ENCODE measurements at regions not wholly inside any gene's neighbourhood (a gene's known extent, or its start where the extent isn't known, plus 50 kb on each side); places are given as distances from the start of the nearest gene placed in this dataset.

DNA sequence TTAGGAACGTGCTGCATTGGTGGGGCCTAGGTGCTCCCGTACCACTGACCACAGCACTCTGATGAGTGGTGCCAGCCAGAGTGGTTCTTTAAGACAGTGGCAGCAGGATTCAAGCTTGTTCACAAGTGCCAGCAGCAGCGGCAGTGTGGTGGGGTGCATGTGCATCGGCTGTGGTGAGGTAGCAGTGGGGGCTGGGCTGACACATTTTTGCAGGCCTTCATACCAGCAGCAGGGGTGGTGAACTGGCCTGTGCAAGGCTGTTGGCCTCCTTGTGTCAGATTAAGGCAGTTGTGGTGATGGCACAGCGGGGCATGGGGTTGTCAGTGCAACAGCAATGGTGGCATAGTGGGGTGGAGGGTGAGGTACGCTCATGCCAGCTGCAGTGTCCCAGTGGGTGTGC lies 131.4 kb downstream of the PABPC4L start:
- TF ChIP-seq, protein P1, sequence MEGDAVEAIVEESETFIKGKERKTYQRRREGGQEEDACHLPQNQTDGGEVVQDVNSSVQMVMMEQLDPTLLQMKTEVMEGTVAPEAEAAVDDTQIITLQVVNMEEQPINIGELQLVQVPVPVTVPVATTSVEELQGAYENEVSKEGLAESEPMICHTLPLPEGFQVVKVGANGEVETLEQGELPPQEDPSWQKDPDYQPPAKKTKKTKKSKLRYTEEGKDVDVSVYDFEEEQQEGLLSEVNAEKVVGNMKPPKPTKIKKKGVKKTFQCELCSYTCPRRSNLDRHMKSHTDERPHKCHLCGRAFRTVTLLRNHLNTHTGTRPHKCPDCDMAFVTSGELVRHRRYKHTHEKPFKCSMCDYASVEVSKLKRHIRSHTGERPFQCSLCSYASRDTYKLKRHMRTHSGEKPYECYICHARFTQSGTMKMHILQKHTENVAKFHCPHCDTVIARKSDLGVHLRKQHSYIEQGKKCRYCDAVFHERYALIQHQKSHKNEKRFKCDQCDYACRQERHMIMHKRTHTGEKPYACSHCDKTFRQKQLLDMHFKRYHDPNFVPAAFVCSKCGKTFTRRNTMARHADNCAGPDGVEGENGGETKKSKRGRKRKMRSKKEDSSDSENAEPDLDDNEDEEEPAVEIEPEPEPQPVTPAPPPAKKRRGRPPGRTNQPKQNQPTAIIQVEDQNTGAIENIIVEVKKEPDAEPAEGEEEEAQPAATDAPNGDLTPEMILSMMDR (IDR thresholded peaks at IDR 0.05): no peak
- TF ChIP-seq POLR2A (IDR thresholded peaks at IDR 0.05): no peak

All from tibial nerve (tissue), 3 donors.